ENCODE measurements at regions not wholly inside any gene's neighbourhood (a gene's known extent, or its start where the extent isn't known, plus 50 kb on each side); places are given as distances from the start of the nearest gene placed in this dataset.

DNA sequence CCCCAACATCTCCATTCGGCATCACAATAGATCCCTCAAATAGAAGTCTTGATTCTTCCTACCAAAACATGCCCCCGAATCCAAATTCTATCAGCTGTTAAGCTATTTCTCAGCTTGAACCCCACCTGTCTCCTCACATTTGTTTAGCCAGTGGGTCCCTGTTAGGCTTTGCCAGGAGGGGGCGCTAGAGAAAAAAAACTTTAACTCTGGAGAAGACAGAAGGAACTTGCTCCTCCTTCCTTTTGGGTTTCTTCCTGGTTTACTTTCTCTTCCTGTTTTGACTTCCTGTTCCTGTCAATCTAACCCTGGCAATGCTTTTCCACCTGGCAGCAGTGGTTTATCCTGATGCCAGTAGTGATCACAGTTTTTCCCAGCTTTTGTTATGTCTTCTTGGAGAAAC, 95.6 kb upstream of the KCNK1 start:
- TF ChIP-seq POLR2A (IDR thresholded peaks at IDR 0.05; ENCODE audit: low read depth, low read length) = no peak
- TF ChIP-seq TAF1 (IDR thresholded peaks at IDR 0.05; ENCODE audit: low read depth, low read length) = no peak
